Sigmoid colon (tissue), 4 donors: ENCODE measurements at regions not wholly inside any gene's neighbourhood (a gene's known extent, or its start where the extent isn't known, plus 50 kb on each side); places are given as distances from the start of the nearest gene placed in this dataset.

Source experiments
- EP300 ChIP-seq, 4 donors: sonication (generic); formaldehyde crosslinking; IDR thresholded peaks; one replicate each; pipeline ENCODE4 v1.6.1; 2017; ENCODE audit warnings: antibody characterized with exemption in 4 of 4
- POLR2A ChIP-seq, 2 donors: fragments of 450-650 bp; IDR thresholded peaks; one replicate each; pipeline ENCODE4 v1.6.1; 2016; ENCODE audit warnings: antibody characterized with exemption in 2 of 2, mild to moderate bottlenecking in 2 of 2, moderate library complexity in 2 of 2
- TF ChIP-seq, protein P1 (sequence below), 4 experiments: fragments of 450-650 bp in 3 of 4; fragments of 200-600 bp in 1 of 4; IDR thresholded peaks; one replicate each; pipeline ENCODE4 v1.5.1; 2016 to 2019; ENCODE audit warnings: antibody characterized with exemption in 4 of 4, mild to moderate bottlenecking in 3 of 4, moderate library complexity in 2 of 4

GRCh38 chr4:129543299-129543698 is 447.3 kb downstream of the C4orf33 start:
- no peak for TF ChIP-seq POLR2A (IDR thresholded peaks at IDR 0.05)
- TF ChIP-seq, protein P1, sequence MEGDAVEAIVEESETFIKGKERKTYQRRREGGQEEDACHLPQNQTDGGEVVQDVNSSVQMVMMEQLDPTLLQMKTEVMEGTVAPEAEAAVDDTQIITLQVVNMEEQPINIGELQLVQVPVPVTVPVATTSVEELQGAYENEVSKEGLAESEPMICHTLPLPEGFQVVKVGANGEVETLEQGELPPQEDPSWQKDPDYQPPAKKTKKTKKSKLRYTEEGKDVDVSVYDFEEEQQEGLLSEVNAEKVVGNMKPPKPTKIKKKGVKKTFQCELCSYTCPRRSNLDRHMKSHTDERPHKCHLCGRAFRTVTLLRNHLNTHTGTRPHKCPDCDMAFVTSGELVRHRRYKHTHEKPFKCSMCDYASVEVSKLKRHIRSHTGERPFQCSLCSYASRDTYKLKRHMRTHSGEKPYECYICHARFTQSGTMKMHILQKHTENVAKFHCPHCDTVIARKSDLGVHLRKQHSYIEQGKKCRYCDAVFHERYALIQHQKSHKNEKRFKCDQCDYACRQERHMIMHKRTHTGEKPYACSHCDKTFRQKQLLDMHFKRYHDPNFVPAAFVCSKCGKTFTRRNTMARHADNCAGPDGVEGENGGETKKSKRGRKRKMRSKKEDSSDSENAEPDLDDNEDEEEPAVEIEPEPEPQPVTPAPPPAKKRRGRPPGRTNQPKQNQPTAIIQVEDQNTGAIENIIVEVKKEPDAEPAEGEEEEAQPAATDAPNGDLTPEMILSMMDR (IDR thresholded peaks at IDR 0.05) = no peak
- TF ChIP-seq EP300 (IDR thresholded peaks at IDR 0.05) = no peak
